Panc1 (cell line): ENCODE measurements at regions not wholly inside any gene's neighbourhood (a gene's known extent, or its start where the extent isn't known, plus 50 kb on each side); places are given as distances from the start of the nearest gene placed in this dataset.

Source experiments
- ATAC-seq: fragments of 200-7000 bp; cut with Tn5 transposase; 2 replicates; pipeline ENCODE4 v1.9.1; 2020; ENCODE audit warnings: mild to moderate bottlenecking, moderate library complexity
- BruUV-seq: library from RNA; stranded (reverse); fragments of 400-500 nt; replicated peaks from 2 replicates; lab custom pipeline; 2021; lab: Mats Ljungman, UMichigan
- CTCF ChIA-PET: fragments of 300-600 bp; sonication (Branson Sonifier 250); formaldehyde crosslinking; loops from one replicate; lab custom pipeline; 2022; ENCODE audit warnings: antibody characterized with exemption; lab: Charles Lee
- POLR2A ChIA-PET: fragments of 300-600 bp; sonication (Branson Sonifier 250); formaldehyde crosslinking; loops from one replicate; lab custom pipeline; 2022; ENCODE audit warnings: antibody characterized with exemption; lab: Charles Lee
- DNase-seq: peaks from one replicate; pipeline ENCODE4 v3.0.0-alpha.2; 2010; ENCODE audit warnings: low read depth, low spot score
- H3K27ac ChIP-seq: 2 replicates; pipeline ENCODE4 v1.5.1; 2011; ENCODE audit warnings: mild to moderate bottlenecking, low read length, inconsistent platforms
- H3K27me3 ChIP-seq: fragments of 200-500 bp; sonication (Bioruptor generic); 2 replicates; pipeline ENCODE4 v1.6.0; 2014; ENCODE audit warnings: low read length, inconsistent platforms; ENCODE audit not compliant: control insufficient read depth, insufficient read depth
- H3K36me3 ChIP-seq: fragments of 200-500 bp; sonication (Bioruptor generic); 2 replicates; pipeline ENCODE4 v1.5.1; 2014; ENCODE audit warnings: inconsistent platforms, mild to moderate bottlenecking, low read length, moderate library complexity; ENCODE audit not compliant: control insufficient read depth, insufficient read depth
- H3K4me1 ChIP-seq: 2 replicates; pipeline ENCODE4 v1.5.1; 2011; ENCODE audit warnings: inconsistent platforms, mild to moderate bottlenecking, low read length, moderate library complexity; ENCODE audit not compliant: control insufficient read depth, insufficient read depth
- H3K4me3 ChIP-seq, 2 experiments: 2 replicates each; pipeline ENCODE4 v1.5.1; 2011 to 2012; ENCODE audit warnings: low read depth in 2 of 2, low read length in 2 of 2, mild to moderate bottlenecking in 2 of 2, inconsistent platforms in 1 of 2, moderate library complexity in 1 of 2
- H3K9me3 ChIP-seq: fragments of 200-500 bp; sonication (Bioruptor generic); 2 replicates; pipeline ENCODE4 v1.5.1; 2014; ENCODE audit warnings: low read depth, mild to moderate bottlenecking, inconsistent platforms, low read length, moderate library complexity; ENCODE audit not compliant: control insufficient read depth, insufficient read depth
- CTCF ChIP-seq: fragments of 450-650 bp; IDR thresholded peaks from 2 replicates; pipeline ENCODE4 v1.5.1; 2017; ENCODE audit warnings: mild to moderate bottlenecking
- POLR2AphosphoS5 ChIP-seq: IDR thresholded peaks from 2 replicates; pipeline ENCODE4 v1.6.1; 2012; ENCODE audit warnings: mild to moderate bottlenecking, low read depth, low read length, moderate library complexity
- REST ChIP-seq, 2 experiments: IDR thresholded peaks; 2 replicates each; pipeline ENCODE4 v1.6.1; 2011 to 2012; ENCODE audit warnings: low read depth in 2 of 2, control low read depth in 1 of 2, low read length in 1 of 2, mild to moderate bottlenecking in 1 of 2, moderate library complexity in 1 of 2; ENCODE audit not compliant: insufficient read depth in 1 of 2
- SIN3A ChIP-seq: IDR thresholded peaks from 2 replicates; pipeline ENCODE4 v1.6.1; 2012; ENCODE audit warnings: low read depth, mild to moderate bottlenecking, low read length, moderate library complexity, borderline replicate concordance; ENCODE audit not compliant: insufficient read depth
- TCF7L2 ChIP-seq: IDR thresholded peaks from 2 replicates; pipeline ENCODE4 v1.6.1; 2011; ENCODE audit warnings: mild to moderate bottlenecking, low read depth, low read length, inconsistent platforms
- in situ Hi-C: cut with HindIII; loops from 2 replicates; pipeline ENCODE4 v1.10.0; 2016; ENCODE audit warnings: low sequenced_read_pairs, low pct_unique_long_range_greater_than_20kb
- intact Hi-C: fragments of 100-400 bp; cut with micrococcal nuclease; formaldehyde crosslinking; loops from one replicate; pipeline ENCODE4 v1.10.0; 2022; ENCODE audit not compliant: unreplicated experiment

- Histone ChIP-seq H3K27me3 (no peaks in the 10 kb centered on the region), H3K9me3 (no peaks in the 10 kb centered on the region), H3K4me3 (no peak overlapping the region), H3K27ac (no peak overlapping the region), H3K4me1 (no peaks in the 10 kb centered on the region), H3K36me3 (no peaks in the 10 kb centered on the region)
- DNase-seq (no peak), ATAC-seq (no peak)
- CTCF ChIA-PET = no interaction called here
- in situ Hi-C loops (no loop called here), intact Hi-C loops (no loop called here)
- POLR2A ChIA-PET = no interaction called here
- no peak for TF ChIP-seq TCF7L2
- TF ChIP-seq CTCF = no peak
- no peak for TF ChIP-seq REST (IDR thresholded peaks at IDR 0.05; ENCODE audit: insufficient read depth in 1 of 2, low read depth in 2 of 2, low read length in 1 of 2)
- TF ChIP-seq SIN3A = no peak
- no peak for TF ChIP-seq POLR2AphosphoS5
- BruUV-seq = no TSS peak
Measured at GRCh38 chr4:45846016-45846415, 277.8 kb downstream of the GABRG1 start.

GRCh38 chr4:45841791-45842190 lies 282.1 kb downstream of the GABRG1 start:
- ATAC-seq (no peak), DNase-seq (no peak)
- TF ChIP-seq CTCF (no peak), POLR2AphosphoS5 (no peak)
- intact Hi-C loops (no loop called here), in situ Hi-C loops (no loop called here)
- H3K9me3 ChIP-seq = no peaks in the 10 kb centered on the region
- no TSS peak for BruUV-seq
- no peaks in the 10 kb centered on the region for H3K36me3 ChIP-seq
- H3K27me3 ChIP-seq = no peaks in the 10 kb centered on the region
- POLR2A ChIA-PET = no interaction called here
- H3K27ac ChIP-seq = no peak overlapping the region
- no peak overlapping the region for H3K4me3 ChIP-seq
- H3K4me1 ChIP-seq = no peaks in the 10 kb centered on the region
- CTCF ChIA-PET = no interaction called here
